HG02973 (cell line): ENCODE measurements at regions not wholly inside any gene's neighbourhood (a gene's known extent, or its start where the extent isn't known, plus 50 kb on each side); places are given as distances from the start of the nearest gene placed in this dataset.

ENCODE experiments used
- ATAC-seq: cut with Tn5 transposase; IDR thresholded peaks from one replicate; pipeline ENCODE4 v1.9.1; 2021; ENCODE audit warnings: moderate library complexity; ENCODE audit not compliant: unreplicated experiment

DNA sequence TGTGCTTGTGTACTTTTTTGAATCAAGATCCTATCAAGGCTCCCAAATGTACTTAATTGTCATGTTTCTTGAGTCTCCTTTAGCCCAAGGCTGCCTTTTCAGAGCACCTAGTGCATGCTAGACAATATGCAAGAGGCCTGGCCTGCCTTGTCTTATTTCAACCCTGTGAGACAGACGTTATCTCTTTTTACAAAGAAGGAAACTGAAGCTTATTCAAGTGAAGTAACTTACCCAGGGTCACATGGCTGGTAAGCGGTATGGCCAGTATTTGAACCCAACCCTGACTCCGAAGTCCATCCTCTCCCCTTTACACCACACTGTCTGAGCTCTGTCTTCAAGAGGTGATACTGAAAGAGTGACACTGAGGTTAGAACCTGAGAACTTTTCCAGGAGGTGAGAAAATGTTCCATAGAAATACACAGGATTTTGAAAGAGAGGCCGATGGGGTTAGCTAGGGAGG is 505.1 kb downstream of the FOXO1 start:
- no peak for ATAC-seq

GRCh38 chr13:40161931-40162330 is 504.5 kb downstream of the FOXO1 start:
- no peak for ATAC-seq

- no peak for ATAC-seq
These were observed 503.1 kb downstream of the FOXO1 start for GRCh38 chr13:40163066-40164000.

DNA sequence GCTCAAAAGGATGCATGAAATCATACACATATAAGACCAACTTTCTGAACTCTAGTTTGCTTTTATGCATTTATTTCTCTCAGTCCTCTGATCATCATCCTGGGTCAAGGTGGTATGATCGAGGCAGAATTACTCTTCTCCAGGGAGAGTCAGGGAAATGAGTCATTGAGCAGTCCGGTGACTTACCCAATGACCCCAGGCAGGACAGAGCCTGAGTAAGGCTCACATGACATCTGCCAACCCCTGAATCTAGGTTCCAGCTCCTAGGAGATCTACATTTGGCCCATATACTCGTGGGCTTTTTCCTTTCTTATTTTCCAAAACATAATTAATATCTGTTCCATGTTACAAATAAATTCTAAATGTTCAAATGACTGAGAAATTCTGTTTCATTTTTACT is 502.3 kb downstream of the FOXO1 start:
- no peak for ATAC-seq

DNA sequence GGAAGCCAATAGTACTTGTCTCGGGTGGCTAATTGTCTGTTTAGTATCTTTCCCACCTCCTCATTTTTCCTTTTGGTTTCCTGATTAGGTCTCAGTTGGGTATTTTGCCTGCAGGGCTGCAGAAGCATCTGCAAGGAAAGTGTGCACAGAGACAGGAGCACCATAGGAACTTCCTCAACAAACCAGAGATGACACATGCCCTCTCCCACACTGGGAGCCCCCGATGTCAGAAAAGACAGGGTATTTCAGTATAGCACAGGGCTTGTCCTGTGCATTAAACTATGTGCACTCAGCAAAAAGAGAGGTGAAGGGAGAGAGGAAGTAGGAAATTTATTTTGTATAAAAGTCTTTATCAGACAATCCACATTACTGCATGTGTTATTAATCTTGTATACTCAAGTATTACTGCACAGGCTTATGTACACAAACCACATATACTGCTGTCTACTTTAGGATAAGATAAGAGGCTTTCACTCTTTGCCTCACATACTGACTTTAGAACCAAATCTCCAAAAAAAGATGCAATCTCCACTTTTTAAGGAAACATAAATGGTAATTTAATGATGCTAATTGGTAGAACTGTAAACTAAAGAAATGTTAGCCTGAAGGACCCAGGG is 501.0 kb downstream of the FOXO1 start:
- ATAC-seq = no peak

- ATAC-seq = no peak
These were observed 499.1 kb downstream of the FOXO1 start for GRCh38 chr13:40167327-40167726.

GRCh38 chr13:40168425-40169166 is 497.8 kb downstream of the FOXO1 start:
- ATAC-seq = no peak

- ATAC-seq = no peak
These were observed 497.0 kb downstream of the FOXO1 start for GRCh38 chr13:40169476-40169875.

GRCh38 chr13:40170091-40170490 is 496.4 kb downstream of the FOXO1 start:
- ATAC-seq = no peak

DNA sequence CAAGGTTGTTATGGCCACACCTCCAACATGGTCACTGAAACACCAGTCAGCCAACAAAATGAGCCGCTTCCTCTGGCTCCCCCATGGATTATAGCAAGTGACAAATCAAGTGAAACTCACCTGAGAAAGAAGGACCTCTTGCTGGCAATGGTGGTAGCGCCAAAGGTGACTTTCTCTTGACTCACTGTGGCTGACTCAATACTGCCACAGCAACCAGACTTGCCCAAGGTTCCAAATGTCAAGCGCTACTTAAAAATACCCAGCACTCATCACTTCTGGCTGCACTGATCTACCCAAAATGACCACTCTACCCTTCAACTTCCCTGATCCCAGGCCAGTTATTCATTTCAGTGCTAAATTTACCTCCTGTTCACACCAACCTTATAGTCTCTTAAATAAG is 495.5 kb downstream of the FOXO1 start:
- ATAC-seq = no peak

DNA sequence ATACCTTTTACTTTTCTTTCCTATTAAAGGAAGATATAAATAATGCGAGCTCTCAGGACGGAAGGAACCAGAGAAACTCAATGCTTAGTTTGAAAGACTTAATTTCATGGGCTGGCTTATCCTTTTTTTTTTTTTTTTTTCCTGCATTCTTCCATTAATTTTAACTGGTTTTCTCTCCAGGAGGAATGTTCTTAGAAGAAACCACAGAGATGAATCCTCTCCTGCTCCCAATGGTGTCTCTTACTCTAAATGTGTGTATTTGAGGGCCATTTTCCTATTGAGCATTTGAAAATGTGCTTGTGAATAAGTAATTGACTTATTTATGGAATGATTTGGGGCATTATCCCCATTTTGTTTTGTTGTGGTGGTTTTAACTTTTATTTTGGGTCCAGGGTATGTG is 494.9 kb downstream of the FOXO1 start:
- no peak for ATAC-seq

DNA sequence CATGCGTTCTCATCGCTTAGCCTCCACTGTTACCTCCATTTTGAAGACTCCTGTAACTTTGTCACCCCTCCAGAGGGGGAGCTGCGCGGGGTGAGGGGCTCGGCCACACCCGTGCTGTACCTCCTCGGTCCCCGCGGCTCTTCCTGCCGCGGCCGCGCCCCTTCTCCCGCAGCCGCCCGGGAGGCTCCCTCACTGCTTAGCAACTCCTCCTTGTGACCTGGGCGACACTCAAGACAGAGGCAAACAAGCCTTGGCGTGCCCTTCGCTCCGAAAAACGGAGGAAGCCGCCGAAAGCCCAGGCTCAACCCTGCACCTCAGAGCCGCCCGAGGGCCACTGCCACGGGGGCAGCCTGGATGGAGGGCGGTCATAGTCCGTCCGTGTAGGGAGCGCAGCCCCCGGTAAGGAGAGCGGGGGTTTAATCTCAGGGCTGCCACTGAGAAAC is 494.3 kb downstream of the FOXO1 start:
- no peak for ATAC-seq

- no peak for ATAC-seq
These were observed 493.6 kb downstream of the FOXO1 start for GRCh38 chr13:40172878-40173277.

- no peak for ATAC-seq
These were observed 490.8 kb downstream of the FOXO1 start for GRCh38 chr13:40175639-40176038.

DNA sequence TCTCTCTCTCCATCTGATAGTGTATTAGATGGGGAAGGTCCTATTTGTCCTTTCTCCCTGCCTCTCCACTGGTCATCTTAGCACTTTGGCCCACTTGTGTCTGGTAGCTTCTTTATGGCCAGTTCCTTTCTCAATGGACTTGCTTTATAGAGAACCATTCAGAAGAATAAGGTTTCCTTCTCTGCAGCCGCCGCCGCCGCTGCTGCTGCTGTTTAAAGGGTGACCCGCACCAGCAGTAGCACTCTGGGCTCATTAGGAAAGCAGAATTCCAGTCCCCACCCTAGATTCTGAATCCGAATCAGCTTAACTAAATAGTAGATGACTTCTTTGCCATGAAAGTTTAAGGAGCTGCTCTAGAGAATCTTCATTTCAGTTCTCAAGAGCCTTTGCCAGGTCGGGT is 490.2 kb downstream of the FOXO1 start:
- no peak for ATAC-seq

GRCh38 chr13:40178130-40178529 is 488.3 kb downstream of the FOXO1 start:
- no peak for ATAC-seq

DNA sequence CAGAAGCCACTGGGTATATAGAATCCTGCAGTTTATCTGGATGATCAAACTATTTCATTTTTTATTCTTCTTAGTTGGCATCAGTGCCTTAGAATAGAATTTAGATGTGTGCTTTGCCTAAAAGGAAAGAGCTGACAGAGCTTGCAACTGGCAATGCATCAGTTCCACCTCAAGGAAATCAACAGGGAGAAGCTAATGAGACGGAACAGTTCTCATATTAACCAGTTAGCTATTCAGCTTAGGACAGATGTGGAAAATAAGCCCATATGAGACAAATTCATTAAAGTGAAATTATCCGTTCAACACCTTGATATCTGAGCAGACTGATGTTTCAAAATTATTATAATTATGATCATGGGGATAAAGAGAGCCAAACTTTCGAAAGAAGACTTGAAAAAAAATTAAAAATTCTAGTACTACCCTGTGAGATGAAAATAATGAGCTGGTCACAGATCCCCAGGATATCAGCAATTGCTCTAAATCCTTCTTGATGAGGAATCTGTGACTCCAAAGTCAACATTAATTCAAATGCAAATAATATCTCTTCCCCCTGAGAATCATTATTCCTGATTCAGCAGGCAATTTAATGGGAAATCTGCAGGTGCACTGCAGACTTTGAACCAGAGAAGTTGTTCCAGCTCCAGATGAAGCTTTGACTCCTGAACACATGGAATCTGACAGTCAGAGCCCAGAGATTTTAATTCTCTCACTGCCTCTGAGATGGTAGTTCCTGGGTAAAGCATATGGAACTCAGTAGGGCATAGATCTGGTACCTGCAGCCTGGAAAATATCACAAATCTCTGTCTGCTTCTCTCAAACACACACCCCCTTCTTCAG is 486.8 kb downstream of the FOXO1 start:
- no peak for ATAC-seq

DNA sequence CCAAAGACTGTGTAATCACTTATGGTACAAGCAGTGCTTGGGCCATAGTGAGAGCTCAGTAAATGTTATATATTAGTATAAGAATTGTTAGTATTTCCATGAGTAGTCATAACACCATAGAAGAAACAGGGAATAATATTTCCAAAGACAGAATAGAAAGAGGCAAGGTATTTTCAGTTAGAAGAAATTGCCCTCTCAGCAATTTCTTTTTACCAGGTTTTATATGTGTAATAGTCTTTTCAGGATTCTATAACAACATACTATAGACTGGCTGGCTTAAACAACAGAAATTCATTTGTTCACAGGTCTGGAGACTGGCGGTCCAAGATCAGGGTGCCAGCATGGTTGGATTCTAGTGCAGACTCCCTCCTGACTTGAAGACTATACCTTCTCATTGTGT is 485.7 kb downstream of the FOXO1 start:
- ATAC-seq = no peak

GRCh38 chr13:40181203-40181845 is 485.1 kb downstream of the FOXO1 start:
- no peak for ATAC-seq

DNA sequence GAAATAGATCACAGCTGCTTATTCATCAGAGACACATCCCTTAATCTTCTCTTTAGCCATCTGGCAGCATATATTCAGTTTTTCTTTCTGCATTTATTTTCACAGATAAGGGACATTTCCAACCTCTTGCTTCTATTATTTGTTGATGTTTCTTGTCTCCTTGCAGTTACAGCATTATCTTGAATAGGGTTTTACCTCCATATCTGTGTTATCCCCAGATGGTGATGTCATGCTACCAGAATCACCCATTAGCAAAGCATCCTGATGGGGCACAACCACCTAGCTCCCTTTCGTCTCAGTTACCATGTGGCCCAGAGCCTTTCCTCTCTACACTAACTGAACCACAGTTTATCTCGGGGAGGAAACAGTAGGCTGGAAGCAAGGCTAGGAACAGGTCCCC is 483.9 kb downstream of the FOXO1 start:
- ATAC-seq = no peak
